ENCODE measurements at regions not wholly inside any gene's neighbourhood (a gene's known extent, or its start where the extent isn't known, plus 50 kb on each side); places are given as distances from the start of the nearest gene placed in this dataset.

- TF ChIP-seq ASH2L (IDR thresholded peaks at IDR 0.05; ENCODE audit: low read length) (no peak), PHF8 (conservative IDR thresholded peaks at IDR 0.05; ENCODE audit: low read depth, low read length) (no peak), SAP30 (IDR thresholded peaks at IDR 0.05; ENCODE audit: insufficient read depth, insufficient replicate concordance, low read length) (no peak), GABPA (IDR thresholded peaks at IDR 0.05; ENCODE audit: borderline replicate concordance, insufficient read depth, low read length) (no peak), BACH1 (IDR thresholded peaks at IDR 0.05; ENCODE audit: low read length) (no peak), TEAD4 (IDR thresholded peaks at IDR 0.05; ENCODE audit: low read depth, low read length) (no peak), EGR1 (IDR thresholded peaks at IDR 0.05; ENCODE audit: borderline replicate concordance, low read depth, low read length) (no peak)
Observed at GRCh38 chr2:164368896-164369295, 252.4 kb downstream of the GRB14 start (continued).

Data from H1 (cell line).